Stimulated activated naive CD8-positive, alpha-beta T cell treated with anti-CD3 and anti-CD28 coated beads, Interleukin-15, Interleukin-2, amounts not matched to agents 100 U/mL and 50 U/mL, for 24 hours (primary cell): ENCODE measurements at regions not wholly inside any gene's neighbourhood (a gene's known extent, or its start where the extent isn't known, plus 50 kb on each side); places are given as distances from the start of the nearest gene placed in this dataset.

Source experiments
- ATAC-seq: fragments of 150-1000 bp; cut with Tn5 transposase; one replicate; pipeline ENCODE4 v1.10.0; 2021
- DNase-seq: peaks from one replicate; pipeline ENCODE4 v3.0.0; 2021

GRCh38 chr4:167492007-167492406 lies 257.7 kb upstream of the SPOCK3 start:
- DNase-seq (no peak), ATAC-seq (no peak)

- ATAC-seq (no peak), DNase-seq (no peak)
Measured at GRCh38 chr4:167509551-167509950, 275.3 kb upstream of the SPOCK3 start.

- DNase-seq = no peak
Measured at GRCh38 chr4:167524091-167524490, 289.8 kb upstream of the SPOCK3 start.

GRCh38 chr4:167537761-167538160 lies 303.5 kb upstream of the SPOCK3 start:
- ATAC-seq (no peak), DNase-seq (no peak)

More at GRCh38 chr4:167524091-167524490, 289.8 kb upstream of the SPOCK3 start:
- ATAC-seq = no peak

- ATAC-seq = no peak
- DNase-seq = no peak
Measured at GRCh38 chr4:167541286-167541685, 307.0 kb upstream of the SPOCK3 start.

GRCh38 chr4:167544391-167544790 lies 310.1 kb upstream of the SPOCK3 start:
- DNase-seq (no peak), ATAC-seq (no peak)

GRCh38 chr4:167550021-167550420 lies 315.7 kb upstream of the SPOCK3 start:
- ATAC-seq (no peak), DNase-seq (no peak)

- ATAC-seq = no peak
- no peak for DNase-seq
Measured at GRCh38 chr4:167555338-167556022, 321.2 kb upstream of the SPOCK3 start.

- no peak for ATAC-seq
- DNase-seq = no peak
Measured at GRCh38 chr4:167578906-167579305, 344.6 kb upstream of the SPOCK3 start.

- DNase-seq (no peak), ATAC-seq (no peak)
Measured at GRCh38 chr4:167581449-167581965, 347.2 kb upstream of the SPOCK3 start.

GRCh38 chr4:167587361-167587760 lies 353.1 kb upstream of the SPOCK3 start:
- no peak for DNase-seq
- no peak for ATAC-seq

GRCh38 chr4:167595898-167596297 lies 361.6 kb upstream of the SPOCK3 start:
- no peak for ATAC-seq

GRCh38 chr4:167602157-167602556 lies 367.9 kb upstream of the SPOCK3 start:
- DNase-seq = no peak
- ATAC-seq = no peak

More at GRCh38 chr4:167595898-167596297, 361.6 kb upstream of the SPOCK3 start:
- DNase-seq = no peak

- no peak for ATAC-seq
- DNase-seq = no peak
Measured at GRCh38 chr4:167606551-167606950, 372.3 kb upstream of the SPOCK3 start.

GRCh38 chr4:167613381-167613780 lies 379.1 kb upstream of the SPOCK3 start:
- DNase-seq (no peak), ATAC-seq (no peak)

- no peak for DNase-seq
- no peak for ATAC-seq
Measured at GRCh38 chr4:167614866-167615265, 380.6 kb upstream of the SPOCK3 start.

GRCh38 chr4:167616476-167616875 lies 382.2 kb upstream of the SPOCK3 start:
- DNase-seq (no peak), ATAC-seq (no peak)

- ATAC-seq (no peak), DNase-seq (peak; percentile 55)
Measured at GRCh38 chr4:167622481-167623240, 388.4 kb upstream of the SPOCK3 start.

- DNase-seq = no peak
- ATAC-seq = no peak
Measured at GRCh38 chr4:167623241-167623572, 388.9 kb upstream of the SPOCK3 start.

GRCh38 chr4:167629272-167629671 lies 395.0 kb upstream of the SPOCK3 start:
- DNase-seq = no peak
- no peak for ATAC-seq

GRCh38 chr4:167642250-167642649 lies 408.0 kb upstream of the SPOCK3 start:
- ATAC-seq = no peak

GRCh38 chr4:167645358-167645757 lies 411.1 kb upstream of the SPOCK3 start:
- DNase-seq = no peak
- ATAC-seq = no peak

More at GRCh38 chr4:167642250-167642649, 408.0 kb upstream of the SPOCK3 start:
- no peak for DNase-seq

GRCh38 chr4:167652267-167652666 lies 418.0 kb upstream of the SPOCK3 start:
- ATAC-seq = no peak
- DNase-seq = no peak
